ENCODE measurements at regions not wholly inside any gene's neighbourhood (a gene's known extent, or its start where the extent isn't known, plus 50 kb on each side); places are given as distances from the start of the nearest gene placed in this dataset.

DNA sequence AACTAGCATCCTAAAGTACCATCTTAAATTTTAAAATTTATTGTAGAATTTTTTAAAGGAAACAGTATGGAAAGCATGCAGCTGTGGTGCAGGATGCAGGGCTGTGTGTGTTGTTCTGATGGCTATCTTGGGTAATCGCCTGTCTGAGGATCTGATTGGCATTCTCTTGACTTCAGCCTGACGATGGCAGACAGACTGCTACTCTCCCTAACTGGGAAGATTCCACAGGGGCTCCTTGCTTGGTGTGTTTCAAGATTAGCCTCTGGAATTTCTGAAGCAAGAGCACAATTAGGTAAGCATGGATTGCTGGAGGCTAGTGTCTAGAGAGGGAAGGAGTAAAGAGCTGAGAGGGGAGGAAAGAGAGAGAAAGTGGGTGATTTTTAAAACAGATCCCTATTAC, 696.8 kb upstream of the LRFN5 start:
- TF ChIP-seq, protein P1, sequence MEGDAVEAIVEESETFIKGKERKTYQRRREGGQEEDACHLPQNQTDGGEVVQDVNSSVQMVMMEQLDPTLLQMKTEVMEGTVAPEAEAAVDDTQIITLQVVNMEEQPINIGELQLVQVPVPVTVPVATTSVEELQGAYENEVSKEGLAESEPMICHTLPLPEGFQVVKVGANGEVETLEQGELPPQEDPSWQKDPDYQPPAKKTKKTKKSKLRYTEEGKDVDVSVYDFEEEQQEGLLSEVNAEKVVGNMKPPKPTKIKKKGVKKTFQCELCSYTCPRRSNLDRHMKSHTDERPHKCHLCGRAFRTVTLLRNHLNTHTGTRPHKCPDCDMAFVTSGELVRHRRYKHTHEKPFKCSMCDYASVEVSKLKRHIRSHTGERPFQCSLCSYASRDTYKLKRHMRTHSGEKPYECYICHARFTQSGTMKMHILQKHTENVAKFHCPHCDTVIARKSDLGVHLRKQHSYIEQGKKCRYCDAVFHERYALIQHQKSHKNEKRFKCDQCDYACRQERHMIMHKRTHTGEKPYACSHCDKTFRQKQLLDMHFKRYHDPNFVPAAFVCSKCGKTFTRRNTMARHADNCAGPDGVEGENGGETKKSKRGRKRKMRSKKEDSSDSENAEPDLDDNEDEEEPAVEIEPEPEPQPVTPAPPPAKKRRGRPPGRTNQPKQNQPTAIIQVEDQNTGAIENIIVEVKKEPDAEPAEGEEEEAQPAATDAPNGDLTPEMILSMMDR (IDR thresholded peaks at IDR 0.05; ENCODE audit: low read depth, low read length, missing input control) = no peak
- TF ChIP-seq RAD21 (IDR thresholded peaks at IDR 0.05) = no peak
- no peak for TF ChIP-seq SP1 (IDR thresholded peaks at IDR 0.05)
- no peak for TF ChIP-seq ATF3 (IDR thresholded peaks at IDR 0.05)
- TF ChIP-seq HNF4A (conservative IDR thresholded peaks at IDR 0.05) = no peak
- no peak for TF ChIP-seq GABPA (IDR thresholded peaks at IDR 0.05 in 1 of 2, conservative IDR thresholded peaks at IDR 0.05 in 1 of 2)
- no peak for TF ChIP-seq RXRA (IDR thresholded peaks at IDR 0.05)
- no peak for TF ChIP-seq FOXA1 (IDR thresholded peaks at IDR 0.05)
- TF ChIP-seq HNF4G (IDR thresholded peaks at IDR 0.05) = no peak
- no peak for TF ChIP-seq YY1 (IDR thresholded peaks at IDR 0.05)
- TF ChIP-seq, protein P2, sequence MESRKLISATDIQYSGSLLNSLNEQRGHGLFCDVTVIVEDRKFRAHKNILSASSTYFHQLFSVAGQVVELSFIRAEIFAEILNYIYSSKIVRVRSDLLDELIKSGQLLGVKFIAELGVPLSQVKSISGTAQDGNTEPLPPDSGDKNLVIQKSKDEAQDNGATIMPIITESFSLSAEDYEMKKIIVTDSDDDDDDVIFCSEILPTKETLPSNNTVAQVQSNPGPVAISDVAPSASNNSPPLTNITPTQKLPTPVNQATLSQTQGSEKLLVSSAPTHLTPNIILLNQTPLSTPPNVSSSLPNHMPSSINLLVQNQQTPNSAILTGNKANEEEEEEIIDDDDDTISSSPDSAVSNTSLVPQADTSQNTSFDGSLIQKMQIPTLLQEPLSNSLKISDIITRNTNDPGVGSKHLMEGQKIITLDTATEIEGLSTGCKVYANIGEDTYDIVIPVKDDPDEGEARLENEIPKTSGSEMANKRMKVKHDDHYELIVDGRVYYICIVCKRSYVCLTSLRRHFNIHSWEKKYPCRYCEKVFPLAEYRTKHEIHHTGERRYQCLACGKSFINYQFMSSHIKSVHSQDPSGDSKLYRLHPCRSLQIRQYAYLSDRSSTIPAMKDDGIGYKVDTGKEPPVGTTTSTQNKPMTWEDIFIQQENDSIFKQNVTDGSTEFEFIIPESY (IDR thresholded peaks at IDR 0.05) = no peak
- TF ChIP-seq MAX (IDR thresholded peaks at IDR 0.05) = no peak
- no peak for TF ChIP-seq TAF1 (conservative IDR thresholded peaks at IDR 0.05)
